Colonic mucosa (tissue), 4 donors: ENCODE measurements at regions not wholly inside any gene's neighbourhood (a gene's known extent, or its start where the extent isn't known, plus 50 kb on each side); places are given as distances from the start of the nearest gene placed in this dataset.

Experiments
- DNase-seq: peaks from one replicate; pipeline ENCODE4 v3.0.0-alpha.2; 2020
- H3K27ac ChIP-seq: fragments of 200-600 bp; one replicate; pipeline ENCODE4 v1.8.0; 2021
- H3K27me3 ChIP-seq: fragments of 200-600 bp; one replicate; pipeline ENCODE4 v1.8.0; 2021
- H3K36me3 ChIP-seq: fragments of 200-600 bp; one replicate; pipeline ENCODE4 v1.8.0; 2021
- H3K4me1 ChIP-seq: fragments of 200-600 bp; one replicate; pipeline ENCODE4 v1.8.0; 2021; ENCODE audit warnings: mild to moderate bottlenecking
- H3K4me3 ChIP-seq: fragments of 200-600 bp; one replicate; pipeline ENCODE4 v1.8.0; 2021
- H3K9ac ChIP-seq, 2 donors: one replicate each; pipeline ENCODE4 v1.7.0; 2013; ENCODE audit warnings: control low read depth in 2 of 2, low read depth in 2 of 2, low read length in 2 of 2
- H3K9me3 ChIP-seq: fragments of 200-600 bp; one replicate; pipeline ENCODE4 v1.8.0; 2021
- intact Hi-C: fragments of 100-400 bp; cut with DNase I; formaldehyde crosslinking; loops from one replicate; pipeline ENCODE4 v1.14.1; 2022
- TF ChIP-seq, protein P1 (sequence below): fragments of 200-600 bp; IDR thresholded peaks from one replicate; pipeline ENCODE4 v1.8.0; 2022; ENCODE audit warnings: antibody characterized with exemption, mild to moderate bottlenecking
- donor health status: healthy.
- donor health status: DM: no; HTN: no; CAD: no.
- donor health status: DM: no; HTN: no; CAD: no.

DNA sequence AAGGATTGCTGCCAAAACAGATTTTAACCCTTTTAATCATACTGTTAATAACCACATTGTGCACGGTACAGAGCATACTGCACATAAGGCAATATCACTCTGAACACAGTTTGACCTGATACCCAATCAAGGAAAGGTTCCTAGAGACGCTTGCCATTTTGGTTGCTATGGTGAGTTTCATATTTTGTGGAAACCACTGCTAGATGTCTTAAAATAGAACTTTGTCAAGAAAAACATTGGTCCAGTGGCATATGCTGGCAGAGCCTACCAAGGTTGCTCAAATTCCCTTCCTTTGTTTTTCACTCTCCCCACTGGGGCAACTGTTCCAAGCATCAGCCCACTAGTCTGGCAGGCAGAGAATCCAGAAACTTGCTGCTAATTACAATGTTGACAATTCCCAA is 114.8 kb upstream of the DPYD start:
- no peak for DNase-seq
- Histone ChIP-seq H3K27ac (no peak overlapping the region), H3K4me3 (no peak overlapping the region), H3K4me1 (no peaks in the 10 kb centered on the region), H3K9me3 (no peaks in the 10 kb centered on the region), H3K36me3 (no peaks in the 10 kb centered on the region), H3K27me3 (no peaks in the 10 kb centered on the region), H3K9ac (no peak overlapping the region)
- intact Hi-C loops = no loop called here
- TF ChIP-seq, protein P1, sequence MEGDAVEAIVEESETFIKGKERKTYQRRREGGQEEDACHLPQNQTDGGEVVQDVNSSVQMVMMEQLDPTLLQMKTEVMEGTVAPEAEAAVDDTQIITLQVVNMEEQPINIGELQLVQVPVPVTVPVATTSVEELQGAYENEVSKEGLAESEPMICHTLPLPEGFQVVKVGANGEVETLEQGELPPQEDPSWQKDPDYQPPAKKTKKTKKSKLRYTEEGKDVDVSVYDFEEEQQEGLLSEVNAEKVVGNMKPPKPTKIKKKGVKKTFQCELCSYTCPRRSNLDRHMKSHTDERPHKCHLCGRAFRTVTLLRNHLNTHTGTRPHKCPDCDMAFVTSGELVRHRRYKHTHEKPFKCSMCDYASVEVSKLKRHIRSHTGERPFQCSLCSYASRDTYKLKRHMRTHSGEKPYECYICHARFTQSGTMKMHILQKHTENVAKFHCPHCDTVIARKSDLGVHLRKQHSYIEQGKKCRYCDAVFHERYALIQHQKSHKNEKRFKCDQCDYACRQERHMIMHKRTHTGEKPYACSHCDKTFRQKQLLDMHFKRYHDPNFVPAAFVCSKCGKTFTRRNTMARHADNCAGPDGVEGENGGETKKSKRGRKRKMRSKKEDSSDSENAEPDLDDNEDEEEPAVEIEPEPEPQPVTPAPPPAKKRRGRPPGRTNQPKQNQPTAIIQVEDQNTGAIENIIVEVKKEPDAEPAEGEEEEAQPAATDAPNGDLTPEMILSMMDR = no peak

DNA sequence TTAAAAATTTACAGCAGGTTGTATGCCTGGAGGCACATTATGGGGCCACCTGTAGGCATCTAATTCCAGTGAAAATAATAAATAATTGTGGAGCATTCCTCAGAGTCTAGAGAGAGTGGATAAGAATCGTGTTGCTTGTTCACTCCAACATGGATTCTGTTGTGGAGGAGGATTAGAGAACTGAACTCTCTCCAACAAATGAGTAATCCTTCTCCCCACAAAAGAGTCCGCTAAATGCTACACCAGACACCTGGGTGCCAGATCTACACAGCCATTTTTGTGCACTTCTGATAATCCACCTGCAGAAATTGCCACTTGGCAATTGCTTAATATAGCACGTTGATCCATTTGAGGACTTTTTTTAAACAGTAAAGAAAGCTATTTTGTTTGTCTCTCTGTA is 113.7 kb upstream of the DPYD start:
- intact Hi-C loops = no loop called here
- Histone ChIP-seq H3K9me3 (no peaks in the 10 kb centered on the region), H3K4me3 (no peak overlapping the region), H3K9ac (no peak overlapping the region), H3K27ac (no peak overlapping the region), H3K36me3 (no peaks in the 10 kb centered on the region), H3K27me3 (no peaks in the 10 kb centered on the region), H3K4me1 (no peaks in the 10 kb centered on the region)
- DNase-seq = no peak
- TF ChIP-seq, protein P1 = no peak

DNA sequence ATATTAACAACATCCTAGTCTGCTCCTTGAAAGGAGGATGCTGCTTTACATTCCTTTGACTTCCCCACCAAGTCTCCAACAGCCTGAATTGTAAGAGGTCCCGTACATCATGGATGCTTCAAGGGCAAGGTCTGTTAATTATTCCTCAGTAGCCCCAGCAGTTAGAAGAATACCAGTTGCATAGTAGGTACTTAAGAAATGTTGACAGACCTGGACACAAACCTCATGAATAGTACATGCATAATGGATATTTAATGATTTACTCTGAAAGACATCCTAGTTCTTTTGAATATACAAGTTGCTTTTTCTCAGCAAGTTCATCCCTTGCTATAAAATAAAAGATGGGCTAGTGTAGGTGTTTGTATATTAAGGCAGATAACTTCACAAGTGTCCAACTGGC is 112.1 kb upstream of the DPYD start:
- TF ChIP-seq, protein P1 = no peak
- no peaks in the 10 kb centered on the region for H3K9me3 ChIP-seq

DNA sequence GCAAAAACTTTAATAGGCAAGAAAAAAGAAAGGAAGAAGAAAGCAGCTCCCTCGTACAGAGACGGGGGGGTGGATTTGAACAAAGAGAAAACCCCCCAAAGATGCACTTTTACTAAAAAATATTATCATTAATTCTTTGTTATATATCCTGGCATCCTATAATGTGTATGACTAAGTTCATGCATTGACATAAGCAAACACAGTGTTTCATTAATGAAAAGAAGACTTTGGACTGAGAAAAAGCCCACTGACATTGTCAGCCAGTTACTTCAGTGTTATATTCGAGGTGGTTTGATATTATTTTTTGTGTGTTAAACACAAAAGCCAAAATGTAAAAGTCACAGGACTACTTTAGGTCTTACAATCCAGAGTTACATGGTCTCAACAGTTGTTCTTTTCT is 110.1 kb upstream of the DPYD start:
- no peaks in the 10 kb centered on the region for H3K4me1 ChIP-seq
- intact Hi-C loops = no loop called here
- DNase-seq = no peak
- H3K9me3 ChIP-seq = no peaks in the 10 kb centered on the region
- no peak overlapping the region for H3K4me3 ChIP-seq
- H3K27me3 ChIP-seq = no peaks in the 10 kb centered on the region
- no peak overlapping the region for H3K27ac ChIP-seq
- H3K9ac ChIP-seq = no peak overlapping the region
- TF ChIP-seq, protein P1 = no peak
- H3K36me3 ChIP-seq = no peaks in the 10 kb centered on the region

More for the DNA sequence above, 112.1 kb upstream of the DPYD start:
- Histone ChIP-seq H3K27me3 (no peaks in the 10 kb centered on the region), H3K36me3 (no peaks in the 10 kb centered on the region), H3K9ac (no peak overlapping the region), H3K27ac (no peak overlapping the region), H3K4me1 (no peaks in the 10 kb centered on the region), H3K4me3 (no peak overlapping the region)
- no peak for DNase-seq
- intact Hi-C loops = no loop called here

DNA sequence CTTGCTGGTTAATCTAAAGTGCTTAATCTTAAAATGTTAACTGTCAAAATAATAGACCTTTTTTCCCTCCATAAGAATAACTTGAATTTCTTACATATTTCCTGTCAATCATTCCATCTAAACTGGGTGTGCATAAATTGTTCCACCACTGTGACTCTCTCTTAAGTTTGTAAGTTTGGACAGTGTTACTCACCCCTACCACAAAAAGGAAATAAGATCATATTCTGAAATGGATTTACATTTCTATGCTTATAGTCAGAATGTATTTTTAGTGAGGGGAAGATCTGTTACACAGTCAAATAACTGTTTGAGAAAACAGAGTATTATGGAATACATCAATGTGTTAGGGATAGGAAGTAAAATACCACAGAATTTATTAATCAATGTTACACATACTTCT is 109.6 kb upstream of the DPYD start:
- Histone ChIP-seq H3K27me3 (no peaks in the 10 kb centered on the region), H3K4me3 (no peak overlapping the region), H3K4me1 (no peaks in the 10 kb centered on the region), H3K9me3 (no peaks in the 10 kb centered on the region), H3K27ac (no peak overlapping the region), H3K9ac (no peak overlapping the region), H3K36me3 (no peaks in the 10 kb centered on the region)
- TF ChIP-seq, protein P1 = no peak
- intact Hi-C loops = no loop called here
- no peak for DNase-seq

DNA sequence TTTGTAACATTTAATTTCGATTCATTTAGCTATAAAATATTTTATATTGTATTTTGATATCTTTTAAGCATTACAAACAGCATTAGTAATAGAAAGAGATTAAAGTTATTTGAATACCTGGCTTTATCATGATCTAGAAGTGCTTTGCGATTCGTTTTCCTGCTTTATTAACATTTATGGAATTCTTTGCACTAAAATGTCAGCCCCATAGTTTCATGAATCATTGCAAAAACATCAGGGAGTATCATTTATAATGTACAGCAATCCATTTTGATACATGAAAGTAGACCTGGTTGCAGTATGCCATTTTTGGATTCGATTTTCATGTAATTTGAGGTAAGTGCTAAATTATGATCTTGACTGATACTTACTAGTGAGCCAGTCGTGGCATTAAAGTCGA is 108.0 kb upstream of the DPYD start:
- H3K27me3 ChIP-seq = no peaks in the 10 kb centered on the region
- H3K4me1 ChIP-seq = no peaks in the 10 kb centered on the region
- H3K9ac ChIP-seq = no peak overlapping the region
- no peaks in the 10 kb centered on the region for H3K9me3 ChIP-seq
- intact Hi-C loops = no loop called here
- H3K36me3 ChIP-seq = no peaks in the 10 kb centered on the region
- H3K27ac ChIP-seq = no peak overlapping the region
- TF ChIP-seq, protein P1 = no peak
- no peak for DNase-seq
- no peak overlapping the region for H3K4me3 ChIP-seq
